CD4-positive, CD25-positive, alpha-beta regulatory T cell (primary cell): ENCODE measurements at regions not wholly inside any gene's neighbourhood (a gene's known extent, or its start where the extent isn't known, plus 50 kb on each side); places are given as distances from the start of the nearest gene placed in this dataset.
A peak's percentile ranks its signal among the peaks of the same experiment; 100 is the strongest.

Source experiments
- ATAC-seq, 2 donors: fragments of 150-1000 bp; cut with Tn5 transposase; one replicate each; pipeline ENCODE4 v1.10.0; 2021; ENCODE audit warnings: low read depth in 2 of 2, moderate number of reproducible peaks in 2 of 2, moderate library complexity in 1 of 2
- DNase-seq, 3 donors: peaks; one replicate each; pipeline versions ENCODE4 v3.0.0 to v3.0.0-alpha.2; 2012 to 2022; ENCODE audit warnings: mixed read lengths in 1 of 3
- H3K27ac ChIP-seq: one replicate; pipeline ENCODE4 v1.7.0; 2013; ENCODE audit warnings: mild to moderate bottlenecking, low read length; ENCODE audit not compliant: insufficient read depth, poor library complexity, severe bottlenecking
- H3K27me3 ChIP-seq: one replicate; pipeline ENCODE4 v1.7.0; 2013; ENCODE audit warnings: low read length; ENCODE audit not compliant: control insufficient read depth, insufficient read depth
- H3K36me3 ChIP-seq: one replicate; pipeline ENCODE4 v1.7.0; 2013; ENCODE audit warnings: mild to moderate bottlenecking, low read length, moderate library complexity; ENCODE audit not compliant: control insufficient read depth, insufficient read depth
- H3K4me1 ChIP-seq: 2 replicates; pipeline ENCODE4 v1.7.0; 2013; ENCODE audit warnings: mild to moderate bottlenecking, low read length; ENCODE audit not compliant: insufficient read depth, control insufficient read depth, poor library complexity, severe bottlenecking
- H3K4me3 ChIP-seq: one replicate; pipeline ENCODE4 v1.7.0; 2013; ENCODE audit warnings: low read depth, mild to moderate bottlenecking, low read length, moderate library complexity
- H3K9me3 ChIP-seq, 2 experiments: 1 replicate in 1 of 2; 2 replicates in 1 of 2; pipeline ENCODE4 v1.7.0; 2013; ENCODE audit warnings: low read length in 2 of 2, mild to moderate bottlenecking in 1 of 2, moderate library complexity in 1 of 2; ENCODE audit not compliant: control insufficient read depth in 2 of 2
- H3K27ac Mint-ChIP-seq, 3 donors: one replicate each; pipeline ENCODE4 v1.8.0; 2020 to 2022; ENCODE audit warnings: mild to moderate bottlenecking in 3 of 3, mixed read lengths in 3 of 3, moderate library complexity in 2 of 3
- H3K27me3 Mint-ChIP-seq: one replicate; pipeline ENCODE4 v1.8.0; 2022; ENCODE audit warnings: mild to moderate bottlenecking, mixed read lengths
- H3K36me3 Mint-ChIP-seq: one replicate; pipeline ENCODE4 v1.8.0; 2020; ENCODE audit warnings: mixed read lengths
- H3K4me1 Mint-ChIP-seq, 4 donors: one replicate each; pipeline ENCODE4 v1.8.0; 2020 to 2022; ENCODE audit warnings: mixed read lengths in 4 of 4, mild to moderate bottlenecking in 1 of 4
- H3K4me3 Mint-ChIP-seq, 4 donors: one replicate each; pipeline ENCODE4 v1.8.0; 2020 to 2022; ENCODE audit warnings: mild to moderate bottlenecking in 4 of 4, mixed read lengths in 4 of 4, moderate library complexity in 3 of 4
- H3K9me3 Mint-ChIP-seq, 7 donors: one replicate each; pipeline ENCODE4 v1.8.0; 2020 to 2022; ENCODE audit warnings: mixed read lengths in 7 of 7, mild to moderate bottlenecking in 3 of 7, moderate library complexity in 2 of 7

GRCh38 chr12:13870255-13870654 lies 111.1 kb downstream of the GRIN2B start:
- H3K27ac Mint-ChIP-seq: no peak overlapping the region
- H3K27me3 Mint-ChIP-seq: peaks cover 4% of the 10 kb centered on the region
- ATAC-seq: no peak
- H3K9me3 ChIP-seq: no peaks in the 10 kb centered on the region
- no peaks in the 10 kb centered on the region for H3K4me1 ChIP-seq
- no peaks in the 10 kb centered on the region for H3K36me3 Mint-ChIP-seq
- H3K27ac ChIP-seq: no peak overlapping the region
- H3K4me3 Mint-ChIP-seq: no peak overlapping the region
- no peaks in the 10 kb centered on the region for H3K4me1 Mint-ChIP-seq
- H3K9me3 Mint-ChIP-seq: peaks cover 0 to 4% (median 0%) of the 10 kb centered on the region in 7 donors
- DNase-seq: no peak
- no peaks in the 10 kb centered on the region for H3K36me3 ChIP-seq
- H3K4me3 ChIP-seq: no peak overlapping the region
- H3K27me3 ChIP-seq: no peaks in the 10 kb centered on the region

GRCh38 chr12:13864081-13864673 lies 117.2 kb downstream of the GRIN2B start:
- Histone ChIP-seq H3K27ac (no peak overlapping the region), H3K36me3 (no peaks in the 10 kb centered on the region), H3K4me1 (no peaks in the 10 kb centered on the region), H3K9me3 (no peaks in the 10 kb centered on the region), H3K4me3 (no peak overlapping the region), H3K27me3 (no peaks in the 10 kb centered on the region)
- Mint-ChIP-seq H3K27ac (no peak overlapping the region), H3K27me3 (peaks cover 11% of the 10 kb centered on the region), H3K4me1 (no peaks in the 10 kb centered on the region), H3K36me3 (no peaks in the 10 kb centered on the region), H3K4me3 (no peak overlapping the region), H3K9me3 (peaks cover 0 to 3% (median 0%) of the 10 kb centered on the region in 7 donors)
- DNase-seq (peak in 2 of 3 donors; percentile 4 to 64), ATAC-seq (peak; percentile 46 to 53)

- ATAC-seq (no peak), DNase-seq (no peak)
- Histone ChIP-seq H3K4me1 (no peaks in the 10 kb centered on the region), H3K4me3 (no peak overlapping the region), H3K27ac (no peak overlapping the region), H3K36me3 (no peaks in the 10 kb centered on the region), H3K9me3 (no peaks in the 10 kb centered on the region), H3K27me3 (no peaks in the 10 kb centered on the region)
- no peak overlapping the region for H3K4me3 Mint-ChIP-seq
- peaks cover 4% of the 10 kb centered on the region for H3K27me3 Mint-ChIP-seq
- H3K4me1 Mint-ChIP-seq: no peaks in the 10 kb centered on the region
- H3K27ac Mint-ChIP-seq: no peak overlapping the region
- no peaks in the 10 kb centered on the region for H3K36me3 Mint-ChIP-seq
- peaks cover 0 to 3% (median 0%) of the 10 kb centered on the region in 7 donors for H3K9me3 Mint-ChIP-seq
These were observed 123.7 kb downstream of the GRIN2B start for GRCh38 chr12:13857750-13858149.

- ATAC-seq: no peak
- Histone ChIP-seq H3K4me3 (no peak overlapping the region), H3K27ac (no peak overlapping the region), H3K9me3 (no peaks in the 10 kb centered on the region), H3K4me1 (no peaks in the 10 kb centered on the region), H3K36me3 (no peaks in the 10 kb centered on the region), H3K27me3 (no peaks in the 10 kb centered on the region)
- Mint-ChIP-seq H3K4me1 (no peaks in the 10 kb centered on the region), H3K27me3 (peaks cover 4% of the 10 kb centered on the region), H3K9me3 (peaks cover 0 to 5% (median 2%) of the 10 kb centered on the region in 7 donors), H3K4me3 (no peak overlapping the region), H3K36me3 (no peaks in the 10 kb centered on the region), H3K27ac (no peak overlapping the region)
- no peak for DNase-seq
These were observed 127.9 kb downstream of the GRIN2B start for GRCh38 chr12:13853471-13853870.

GRCh38 chr12:13851828-13852227 lies 129.6 kb downstream of the GRIN2B start:
- H3K4me1 Mint-ChIP-seq: no peaks in the 10 kb centered on the region
- peaks cover 0 to 3% (median 2%) of the 10 kb centered on the region in 7 donors for H3K9me3 Mint-ChIP-seq

GRCh38 chr12:13849456-13849855 lies 131.9 kb downstream of the GRIN2B start:
- ATAC-seq (no peak), DNase-seq (no peak)
- Histone ChIP-seq H3K4me1 (no peaks in the 10 kb centered on the region), H3K9me3 (no peaks in the 10 kb centered on the region), H3K27me3 (no peaks in the 10 kb centered on the region), H3K36me3 (no peaks in the 10 kb centered on the region), H3K27ac (no peak overlapping the region), H3K4me3 (no peak overlapping the region)
- no peak overlapping the region for H3K27ac Mint-ChIP-seq
- no peak overlapping the region for H3K4me3 Mint-ChIP-seq
- peaks cover 0 to 3% (median 2%) of the 10 kb centered on the region in 7 donors for H3K9me3 Mint-ChIP-seq
- no peaks in the 10 kb centered on the region for H3K36me3 Mint-ChIP-seq
- no peaks in the 10 kb centered on the region for H3K4me1 Mint-ChIP-seq
- H3K27me3 Mint-ChIP-seq: no peaks in the 10 kb centered on the region

More at GRCh38 chr12:13851828-13852227, 129.6 kb downstream of the GRIN2B start:
- Histone ChIP-seq H3K36me3 (no peaks in the 10 kb centered on the region), H3K27ac (no peak overlapping the region), H3K9me3 (no peaks in the 10 kb centered on the region), H3K4me1 (no peaks in the 10 kb centered on the region), H3K4me3 (no peak overlapping the region), H3K27me3 (no peaks in the 10 kb centered on the region)
- Mint-ChIP-seq H3K27me3 (peaks cover 4% of the 10 kb centered on the region), H3K4me3 (no peak overlapping the region), H3K36me3 (no peaks in the 10 kb centered on the region), H3K27ac (no peak overlapping the region)
- DNase-seq: no peak
- ATAC-seq: no peak

- H3K36me3 Mint-ChIP-seq: no peaks in the 10 kb centered on the region
- Histone ChIP-seq H3K4me3 (no peak overlapping the region), H3K27ac (no peak overlapping the region), H3K9me3 (no peaks in the 10 kb centered on the region), H3K27me3 (no peaks in the 10 kb centered on the region), H3K36me3 (no peaks in the 10 kb centered on the region), H3K4me1 (no peaks in the 10 kb centered on the region)
- H3K27ac Mint-ChIP-seq: no peak overlapping the region
- H3K27me3 Mint-ChIP-seq: peaks cover 5% of the 10 kb centered on the region
- no peaks in the 10 kb centered on the region for H3K4me1 Mint-ChIP-seq
- H3K4me3 Mint-ChIP-seq: no peak overlapping the region
- ATAC-seq: no peak
- H3K9me3 Mint-ChIP-seq: peaks cover 0 to 4% (median 0%) of the 10 kb centered on the region in 7 donors
- no peak for DNase-seq
These were observed 137.6 kb downstream of the GRIN2B start for GRCh38 chr12:13843841-13844240.

GRCh38 chr12:13841358-13841757 lies 140.0 kb downstream of the GRIN2B start:
- Mint-ChIP-seq H3K36me3 (no peaks in the 10 kb centered on the region), H3K4me3 (no peak overlapping the region), H3K4me1 (no peaks in the 10 kb centered on the region), H3K9me3 (peaks cover 0 to 2% (median 0%) of the 10 kb centered on the region in 7 donors), H3K27me3 (peaks cover 5% of the 10 kb centered on the region), H3K27ac (no peak overlapping the region)
- Histone ChIP-seq H3K36me3 (no peaks in the 10 kb centered on the region), H3K4me1 (no peaks in the 10 kb centered on the region), H3K9me3 (no peaks in the 10 kb centered on the region), H3K27me3 (no peaks in the 10 kb centered on the region), H3K27ac (no peak overlapping the region), H3K4me3 (no peak overlapping the region)
- ATAC-seq (no peak), DNase-seq (no peak)
